ENCODE measurements at regions not wholly inside any gene's neighbourhood (a gene's known extent, or its start where the extent isn't known, plus 50 kb on each side); places are given as distances from the start of the nearest gene placed in this dataset.

DNA sequence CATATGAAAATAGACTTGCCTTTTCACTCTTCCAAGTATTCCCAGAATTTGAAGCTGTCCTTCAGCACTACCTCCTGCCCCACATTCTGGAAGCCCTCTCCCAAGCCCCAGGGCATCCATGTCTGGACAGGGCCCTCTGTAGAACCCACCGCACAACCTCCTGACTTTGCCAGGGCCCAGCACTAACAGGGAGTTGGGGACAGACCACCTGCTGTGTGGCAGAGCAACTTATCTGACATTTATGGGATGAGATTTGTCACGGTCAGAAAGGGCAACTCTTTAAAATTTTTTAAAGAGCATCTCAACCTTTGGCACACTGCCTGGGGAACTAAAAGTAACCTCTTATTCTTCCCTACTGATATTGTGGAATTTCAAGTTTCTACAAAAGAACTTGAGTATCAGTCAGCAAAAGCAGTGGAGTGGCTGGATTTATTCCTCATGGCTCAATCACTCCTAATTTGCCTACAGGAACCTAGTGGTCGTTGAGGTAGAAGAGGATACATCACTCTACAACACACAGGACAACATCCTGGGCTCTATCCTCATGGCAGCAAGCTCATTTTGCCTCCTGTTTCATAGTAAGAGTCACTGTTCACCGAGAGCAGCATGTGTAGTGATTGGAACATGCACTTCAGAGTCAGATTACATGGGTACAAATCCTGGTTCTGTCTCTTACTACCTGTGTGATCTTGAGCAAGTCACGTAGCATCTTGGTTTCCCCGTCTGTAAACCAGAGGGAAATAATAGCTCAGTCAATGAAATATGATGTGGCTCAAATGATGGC, 285.3 kb downstream of the ENC1 start:
- DNase-seq = no peak

DNA sequence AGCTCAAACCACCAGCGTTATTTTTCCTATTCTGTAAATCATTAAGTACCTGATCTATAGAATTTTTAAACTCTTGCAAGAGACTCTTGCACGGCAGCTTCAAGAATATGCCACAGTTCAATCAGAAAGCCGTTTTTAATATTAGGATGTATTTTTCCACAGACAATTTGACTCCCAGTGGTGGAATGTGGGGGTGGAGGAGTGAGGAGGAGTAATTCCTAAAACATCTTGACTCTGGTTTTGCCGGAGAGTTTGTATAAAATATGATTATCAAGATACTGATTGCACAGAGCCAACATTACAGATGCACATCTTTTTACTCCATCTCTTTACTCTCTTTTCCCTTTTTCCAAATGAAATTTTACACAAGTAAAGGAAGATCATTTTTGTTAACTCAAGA, 288.3 kb downstream of the ENC1 start:
- peak in 1 of 51 donors; percentile 6 for DNase-seq

DNA sequence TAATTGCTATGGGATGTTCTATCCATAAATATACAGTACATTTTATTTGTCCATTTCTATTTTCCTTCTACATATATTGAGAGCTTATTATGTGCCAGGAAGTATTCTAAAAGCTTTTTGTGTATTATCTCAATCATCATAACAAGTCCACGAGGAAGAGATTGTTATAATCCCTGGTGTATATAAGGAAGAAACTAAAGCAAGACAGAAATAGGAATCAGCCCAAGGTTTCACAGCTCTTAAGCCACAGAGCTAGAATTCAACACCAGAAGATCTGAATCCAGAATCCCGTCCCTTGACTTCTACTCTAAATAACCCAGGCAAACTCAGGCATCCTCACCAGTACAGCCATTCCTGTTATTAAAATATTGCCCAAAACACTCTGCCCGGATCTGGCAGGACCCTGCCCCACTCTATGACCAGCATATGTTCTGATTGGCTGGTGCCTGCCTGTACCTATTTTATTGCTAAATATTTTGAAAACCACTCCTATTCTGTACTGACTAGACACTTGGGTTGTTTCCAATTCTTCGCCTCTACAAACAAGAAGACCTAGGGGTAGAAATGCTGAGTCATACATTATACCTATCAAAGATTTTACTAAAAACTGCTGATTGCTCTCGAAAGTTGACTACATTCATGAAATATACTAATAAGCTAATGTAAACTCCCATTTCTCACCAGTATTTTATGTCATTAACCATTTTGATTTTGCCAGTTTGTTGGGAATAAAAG, 297.4 kb downstream of the ENC1 start:
- DNase-seq = no peak

DNA sequence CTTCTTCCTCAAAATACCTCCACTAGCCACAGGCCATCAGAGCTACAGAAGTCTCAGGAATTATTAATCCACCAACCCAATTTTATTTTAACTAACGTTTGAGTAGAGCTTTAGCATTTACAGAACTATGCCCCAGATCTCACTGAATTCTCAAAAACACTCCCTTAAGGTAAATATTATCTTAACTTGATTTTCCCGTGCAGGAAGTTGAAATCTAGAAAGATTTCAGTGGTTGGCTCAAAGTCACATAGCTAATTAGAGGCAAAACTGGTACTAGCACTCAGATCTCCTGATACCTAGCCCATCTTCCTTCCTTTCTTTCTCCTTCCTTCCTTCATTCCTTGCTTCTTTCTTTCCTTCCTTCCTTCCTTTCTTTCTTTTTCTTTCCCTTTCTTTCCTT, 298.3 kb downstream of the ENC1 start:
- no peak for DNase-seq

- DNase-seq = no peak
These were observed 299.3 kb downstream of the ENC1 start for GRCh38 chr5:74341221-74341620.

GRCh38 chr5:74340476-74340875, 300.1 kb downstream of the ENC1 start:
- DNase-seq = no peak

GRCh38 chr5:74337984-74338310, 302.6 kb downstream of the ENC1 start:
- DNase-seq = no peak

- DNase-seq = no peak
These were observed 303.1 kb downstream of the ENC1 start for GRCh38 chr5:74337254-74337983.

GRCh38 chr5:74336297-74336696, 304.2 kb downstream of the ENC1 start:
- no peak for DNase-seq

GRCh38 chr5:74334762-74335384, 305.7 kb downstream of the ENC1 start:
- no peak for DNase-seq

DNA sequence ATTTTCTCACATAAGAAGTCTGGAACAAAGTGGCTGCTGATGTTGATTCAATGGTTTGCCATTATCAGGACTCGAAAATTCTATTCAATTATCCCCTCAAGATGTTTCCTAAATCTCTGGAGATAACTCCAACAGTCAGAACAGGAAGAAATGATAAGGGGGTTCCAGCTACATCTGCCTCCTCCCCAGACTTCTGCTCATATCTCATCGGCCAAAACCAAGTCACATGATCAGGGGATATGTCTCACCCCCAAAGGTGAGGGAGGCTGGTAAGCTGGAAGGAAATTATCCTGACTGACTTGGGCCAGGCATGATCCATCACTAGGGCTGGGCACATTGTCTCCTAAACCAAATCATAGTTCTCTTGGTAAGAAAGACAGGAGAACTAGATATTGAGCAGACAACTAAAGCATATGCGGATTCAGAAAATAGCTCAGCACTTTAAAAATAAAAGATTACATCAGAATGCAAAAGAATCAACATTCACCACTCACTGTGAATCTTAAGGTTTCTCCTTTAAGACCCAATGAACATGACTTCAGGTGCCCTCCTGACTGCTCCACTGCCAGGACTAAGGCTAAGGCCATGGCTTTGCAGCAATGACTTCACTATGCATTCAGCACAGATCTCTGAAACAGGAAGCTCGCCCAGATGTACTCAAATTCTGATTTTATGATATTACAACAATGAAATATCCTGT, 306.3 kb downstream of the ENC1 start:
- no peak for DNase-seq

DNA sequence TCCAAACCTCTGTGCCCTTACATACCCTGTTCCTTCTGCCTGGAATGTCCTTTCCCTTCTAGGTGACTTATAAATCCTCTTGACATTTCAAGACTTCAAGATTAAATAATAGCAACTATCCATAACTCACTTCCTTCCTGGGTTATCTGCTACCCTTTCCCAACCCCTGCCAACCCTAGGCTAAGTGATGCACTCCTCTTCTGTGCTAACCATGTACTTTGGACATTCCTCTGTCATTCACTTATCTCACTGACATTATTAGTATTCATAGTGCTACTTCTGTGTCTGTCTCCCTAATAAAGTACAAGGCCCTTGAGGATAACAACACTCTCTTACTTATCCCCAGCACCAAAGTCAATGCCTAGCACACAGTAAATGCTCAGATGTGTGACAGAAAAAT, 307.1 kb downstream of the ENC1 start:
- DNase-seq = no peak

DNA sequence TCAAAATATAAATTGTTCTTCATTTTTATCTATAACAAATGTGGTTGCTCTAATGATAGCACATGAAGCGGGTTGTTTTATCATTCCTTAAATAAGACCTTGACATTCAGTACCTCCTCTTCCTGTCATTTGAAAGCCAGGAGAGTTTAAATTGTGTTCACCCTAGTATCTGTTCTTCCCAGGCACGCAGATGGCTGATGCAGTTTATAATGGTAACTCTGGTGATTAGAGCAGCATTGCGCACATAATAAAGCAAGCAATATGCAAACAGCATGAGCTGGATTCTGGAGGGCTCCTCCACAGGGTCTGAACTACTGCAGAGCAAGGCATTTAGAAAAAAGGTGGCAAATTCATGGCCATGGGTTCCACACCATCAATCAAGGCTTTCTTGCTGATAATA, 307.8 kb downstream of the ENC1 start:
- DNase-seq = no peak

- no peak for DNase-seq
These were observed 308.5 kb downstream of the ENC1 start for GRCh38 chr5:74332006-74332405.

GRCh38 chr5:74328221-74328630, 312.3 kb downstream of the ENC1 start:
- no peak for DNase-seq

GRCh38 chr5:74327339-74327685, 313.2 kb downstream of the ENC1 start:
- no peak for DNase-seq

DNA sequence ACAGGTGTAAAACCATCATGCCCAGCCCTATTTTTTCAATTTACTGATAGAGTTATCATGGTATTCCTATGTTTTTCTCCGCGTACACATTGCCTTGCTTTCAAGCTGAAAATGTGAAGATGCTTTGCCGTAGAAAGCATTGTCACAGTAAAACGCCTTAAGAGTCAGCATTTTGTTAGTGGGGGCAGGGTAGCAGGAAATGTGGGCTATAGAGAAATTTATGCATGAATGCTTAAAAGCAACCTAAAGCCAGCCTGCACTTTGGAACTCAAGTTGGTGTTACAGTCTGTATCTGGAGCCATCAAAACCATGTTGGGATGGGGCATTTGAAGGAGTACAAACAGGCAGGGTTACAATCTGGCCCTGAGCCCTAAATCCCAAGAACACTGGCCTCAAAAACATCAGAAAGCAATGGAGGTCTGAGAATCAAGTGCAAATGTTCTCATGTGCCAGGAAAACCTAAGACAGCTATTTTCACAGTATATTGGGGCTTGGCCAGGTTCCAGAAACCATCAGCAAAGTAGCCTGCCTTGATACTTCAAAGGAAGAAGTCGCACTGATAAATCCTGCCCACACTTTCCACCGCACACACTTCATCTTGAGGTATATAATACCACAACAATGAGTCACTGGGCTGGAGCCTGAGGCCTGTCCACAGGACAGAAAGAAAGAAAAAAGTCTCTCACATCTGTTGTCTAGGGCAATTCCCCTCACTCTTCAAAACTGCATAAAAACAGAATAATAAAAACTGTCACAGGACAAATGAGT, 313.8 kb downstream of the ENC1 start:
- no peak for DNase-seq

- no peak for DNase-seq
These were observed 314.7 kb downstream of the ENC1 start for GRCh38 chr5:74325866-74326265.

GRCh38 chr5:74324556-74324955, 316.0 kb downstream of the ENC1 start:
- no peak for DNase-seq

DNA sequence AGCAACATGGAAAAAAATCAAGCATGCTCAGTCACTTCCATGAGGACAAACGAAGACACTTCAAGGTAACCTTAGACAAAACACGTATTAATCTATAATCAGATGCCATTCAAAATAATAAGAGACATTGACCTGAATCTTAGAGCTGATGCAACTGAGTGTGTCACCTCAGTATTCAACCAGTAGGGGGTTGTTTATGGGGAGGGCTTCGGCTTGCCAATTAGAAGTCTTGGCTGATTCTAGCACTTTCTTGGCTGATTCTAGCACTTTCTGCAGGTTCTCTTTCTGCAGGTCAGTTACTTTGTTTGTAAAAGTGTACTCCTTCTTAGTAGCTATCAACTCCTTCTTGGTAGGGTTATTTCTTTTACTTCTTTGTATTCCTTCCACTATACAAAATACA, 317.6 kb downstream of the ENC1 start:
- no peak for DNase-seq

- DNase-seq = no peak
These were observed 318.3 kb downstream of the ENC1 start for GRCh38 chr5:74322191-74322590.

Data from hypothalamus (tissue), 51 donors.